GM23338 (cell line): ENCODE measurements at regions not wholly inside any gene's neighbourhood (a gene's known extent, or its start where the extent isn't known, plus 50 kb on each side); places are given as distances from the start of the nearest gene placed in this dataset.

Experiments
- ATAC-seq: fragments of 200-7000 bp; cut with Tn5 transposase; 3 replicates; pipeline ENCODE4 v1.9.1; 2020
- DNase-seq: peaks from one replicate; pipeline ENCODE4 v3.0.0-alpha.2; 2015; ENCODE audit warnings: low spot score
- H2AFZ ChIP-seq: fragments of 200-600 bp; sonication (generic); 2 replicates; pipeline ENCODE4 v1.8.0; 2016; ENCODE audit warnings: antibody characterized with exemption, mild to moderate bottlenecking, moderate library complexity
- H3F3A ChIP-seq: fragments of 200-600 bp; sonication (generic); replicated peaks from 2 replicates; pipeline ENCODE4 v1.8.0; 2017; ENCODE audit warnings: antibody characterized with exemption, mixed run types, low read depth
- H3K27ac ChIP-seq: fragments of 200-600 bp; sonication (generic); 2 replicates; pipeline ENCODE4 v1.6.1; 2016; ENCODE audit warnings: low read depth
- H3K27me3 ChIP-seq: fragments of 200-600 bp; sonication (generic); 2 replicates; pipeline ENCODE4 v1.8.0; 2016; ENCODE audit warnings: mild to moderate bottlenecking, mixed run types, moderate library complexity; ENCODE audit not compliant: insufficient read depth
- H3K36me3 ChIP-seq: fragments of 200-600 bp; sonication (generic); 2 replicates; pipeline ENCODE4 v1.8.0; 2016; ENCODE audit warnings: mild to moderate bottlenecking; ENCODE audit not compliant: insufficient read depth
- H3K4me1 ChIP-seq: fragments of 200-600 bp; sonication (generic); 2 replicates; pipeline ENCODE4 v1.8.0; 2016; ENCODE audit warnings: mild to moderate bottlenecking, moderate library complexity; ENCODE audit not compliant: insufficient read depth
- H3K4me2 ChIP-seq: fragments of 200-600 bp; sonication (generic); 2 replicates; pipeline ENCODE4 v1.7.1; 2017; ENCODE audit warnings: mixed run types
- H3K4me3 ChIP-seq: fragments of 200-600 bp; sonication (generic); 2 replicates; pipeline ENCODE4 v1.6.1; 2016; ENCODE audit warnings: mixed run types
- H3K79me2 ChIP-seq: fragments of 200-600 bp; sonication (generic); replicated peaks from 2 replicates; pipeline ENCODE4 v1.8.0; 2017; ENCODE audit warnings: mild to moderate bottlenecking; ENCODE audit not compliant: insufficient read depth
- H3K9me2 ChIP-seq: fragments of 200-600 bp; sonication (generic); 2 replicates; pipeline ENCODE4 v1.8.0; 2017; ENCODE audit not compliant: insufficient read depth
- H4K20me1 ChIP-seq: fragments of 200-600 bp; sonication (generic); replicated peaks from 2 replicates; pipeline ENCODE4 v1.8.0; 2017; ENCODE audit warnings: mild to moderate bottlenecking; ENCODE audit not compliant: insufficient read depth
- H3K27ac Mint-ChIP-seq: 2 replicates; pipeline ENCODE4 v1.8.0; 2020; ENCODE audit warnings: inconsistent platforms, mild to moderate bottlenecking, moderate library complexity, mixed read lengths
- H3K27me3 Mint-ChIP-seq: 3 replicates; pipeline ENCODE4 v1.8.0; 2022; ENCODE audit warnings: low read depth, mild to moderate bottlenecking, moderate library complexity, mixed read lengths, inconsistent platforms; ENCODE audit not compliant: insufficient read depth, poor library complexity
- H3K36me3 Mint-ChIP-seq: 3 replicates; pipeline ENCODE4 v1.8.0; 2021; ENCODE audit warnings: low read depth, mild to moderate bottlenecking, inconsistent platforms, moderate library complexity, mixed read lengths
- H3K4me1 Mint-ChIP-seq: 3 replicates; pipeline ENCODE4 v1.8.0; 2020; ENCODE audit warnings: mild to moderate bottlenecking, inconsistent platforms, mixed read lengths
- H3K4me3 Mint-ChIP-seq: 3 replicates; pipeline ENCODE4 v1.8.0; 2021; ENCODE audit warnings: moderate library complexity, mild to moderate bottlenecking, inconsistent platforms, mixed read lengths
- H3K9me3 Mint-ChIP-seq: 3 replicates; pipeline ENCODE4 v1.8.0; 2020; ENCODE audit warnings: moderate library complexity, mild to moderate bottlenecking, inconsistent platforms, mixed read lengths
- EZH2 ChIP-seq: fragments of 200-600 bp; sonication (generic); IDR thresholded peaks from one replicate; pipeline ENCODE4 v1.8.0; 2017; ENCODE audit warnings: antibody characterized with exemption, mild to moderate bottlenecking, low read depth; ENCODE audit not compliant: unreplicated experiment
- EZH2phosphoT487 ChIP-seq: fragments of 200-600 bp; sonication (generic); IDR thresholded peaks from one replicate; pipeline ENCODE4 v1.8.1; 2018; ENCODE audit warnings: antibody characterized with exemption; ENCODE audit not compliant: unreplicated experiment
- POLR2AphosphoS5 ChIP-seq: IDR thresholded peaks from 2 replicates; pipeline ENCODE4 v1.6.1; 2016; ENCODE audit warnings: antibody characterized with exemption, low read depth
- ZNF462 ChIP-seq: fragments of 250-450 bp; sonication (Bioruptor Pico); IDR thresholded peaks from 2 replicates; pipeline ENCODE4 v1.5.0; 2020; ENCODE audit warnings: mild to moderate bottlenecking, moderate library complexity
- TF ChIP-seq, protein P1 (sequence below): IDR thresholded peaks from one replicate; pipeline ENCODE4 v1.6.1; 2018; ENCODE audit warnings: antibody characterized with exemption; ENCODE audit not compliant: unreplicated experiment

- DNase-seq, result no peak
- H3K9me3 Mint-ChIP-seq, result no peaks in the 10 kb centered on the region
These were observed 719.5 kb downstream of the ZWINT start for GRCh38 chr10:55641601-55642000.

More at GRCh38 chr10:55641601-55642000, 719.5 kb downstream of the ZWINT start:
- H3K79me2 ChIP-seq, result no peaks in the 10 kb centered on the region
- H3K27ac ChIP-seq, result no peak overlapping the region
- H3K27me3 ChIP-seq, result no peaks in the 10 kb centered on the region
- H3K4me3 ChIP-seq, result no peak overlapping the region
- Mint-ChIP-seq H3K36me3 (no peaks in the 10 kb centered on the region), H3K4me1 (no peaks in the 10 kb centered on the region), H3K4me3 (no peak overlapping the region), H3K27ac (no peak overlapping the region), H3K27me3 (no peaks in the 10 kb centered on the region)
- no peaks in the 10 kb centered on the region for H4K20me1 ChIP-seq
- no peaks in the 10 kb centered on the region for H3K4me1 ChIP-seq
- no peak overlapping the region for H3K4me2 ChIP-seq
- TF ChIP-seq EZH2 (no peak), ZNF462 (CRISPR knock-in tag) (no peak), POLR2AphosphoS5 (no peak), EZH2phosphoT487 (no peak)
- TF ChIP-seq, protein P1, sequence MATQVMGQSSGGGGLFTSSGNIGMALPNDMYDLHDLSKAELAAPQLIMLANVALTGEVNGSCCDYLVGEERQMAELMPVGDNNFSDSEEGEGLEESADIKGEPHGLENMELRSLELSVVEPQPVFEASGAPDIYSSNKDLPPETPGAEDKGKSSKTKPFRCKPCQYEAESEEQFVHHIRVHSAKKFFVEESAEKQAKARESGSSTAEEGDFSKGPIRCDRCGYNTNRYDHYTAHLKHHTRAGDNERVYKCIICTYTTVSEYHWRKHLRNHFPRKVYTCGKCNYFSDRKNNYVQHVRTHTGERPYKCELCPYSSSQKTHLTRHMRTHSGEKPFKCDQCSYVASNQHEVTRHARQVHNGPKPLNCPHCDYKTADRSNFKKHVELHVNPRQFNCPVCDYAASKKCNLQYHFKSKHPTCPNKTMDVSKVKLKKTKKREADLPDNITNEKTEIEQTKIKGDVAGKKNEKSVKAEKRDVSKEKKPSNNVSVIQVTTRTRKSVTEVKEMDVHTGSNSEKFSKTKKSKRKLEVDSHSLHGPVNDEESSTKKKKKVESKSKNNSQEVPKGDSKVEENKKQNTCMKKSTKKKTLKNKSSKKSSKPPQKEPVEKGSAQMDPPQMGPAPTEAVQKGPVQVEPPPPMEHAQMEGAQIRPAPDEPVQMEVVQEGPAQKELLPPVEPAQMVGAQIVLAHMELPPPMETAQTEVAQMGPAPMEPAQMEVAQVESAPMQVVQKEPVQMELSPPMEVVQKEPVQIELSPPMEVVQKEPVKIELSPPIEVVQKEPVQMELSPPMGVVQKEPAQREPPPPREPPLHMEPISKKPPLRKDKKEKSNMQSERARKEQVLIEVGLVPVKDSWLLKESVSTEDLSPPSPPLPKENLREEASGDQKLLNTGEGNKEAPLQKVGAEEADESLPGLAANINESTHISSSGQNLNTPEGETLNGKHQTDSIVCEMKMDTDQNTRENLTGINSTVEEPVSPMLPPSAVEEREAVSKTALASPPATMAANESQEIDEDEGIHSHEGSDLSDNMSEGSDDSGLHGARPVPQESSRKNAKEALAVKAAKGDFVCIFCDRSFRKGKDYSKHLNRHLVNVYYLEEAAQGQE, result no peak
- ATAC-seq, result no peak
- H3K9me2 ChIP-seq, result no peaks in the 10 kb centered on the region
- no peaks in the 10 kb centered on the region for H3F3A ChIP-seq
- H3K36me3 ChIP-seq, result no peaks in the 10 kb centered on the region
- H2AFZ ChIP-seq, result no peak overlapping the region
